ENCODE measurements at regions not wholly inside any gene's neighbourhood (a gene's known extent, or its start where the extent isn't known, plus 50 kb on each side); places are given as distances from the start of the nearest gene placed in this dataset.

DNA sequence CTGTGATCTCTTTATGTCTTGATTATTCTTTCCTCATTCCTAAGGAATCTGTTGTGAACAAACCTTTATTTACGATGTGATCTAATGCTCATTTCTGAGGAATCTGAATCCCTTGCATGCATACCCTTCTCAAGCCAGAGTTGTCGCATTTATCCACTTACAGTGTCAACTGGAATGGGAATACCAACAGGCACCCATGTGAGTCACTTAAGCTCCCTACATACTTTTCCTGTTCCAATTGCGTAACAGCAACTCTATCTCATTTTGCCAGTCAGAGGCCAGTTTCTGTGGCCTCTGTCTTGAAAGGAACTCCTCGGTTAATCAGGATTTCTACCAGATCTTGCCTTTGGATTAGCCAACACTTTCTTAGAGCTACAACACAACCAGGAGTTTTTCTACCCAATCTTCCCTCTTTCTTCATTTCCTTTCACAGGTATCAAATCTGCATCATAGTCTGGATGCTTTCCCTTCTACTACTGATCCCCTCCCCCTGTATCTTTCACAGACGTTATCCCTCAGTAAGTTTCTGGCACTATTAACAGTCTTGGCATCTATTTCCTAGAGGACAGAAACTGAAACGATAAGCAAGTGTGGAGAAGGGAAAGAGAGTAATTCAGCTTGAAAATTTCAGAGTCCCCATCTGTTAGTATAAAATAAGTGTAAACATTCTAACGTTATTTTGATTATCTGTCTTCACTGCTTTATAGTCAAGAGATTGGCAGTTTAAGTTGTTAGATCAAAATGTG lies 66.8 kb upstream of the BCHE start:
- peak; percentile 43 for DNase-seq (ENCODE audit: low spot score)

DNA sequence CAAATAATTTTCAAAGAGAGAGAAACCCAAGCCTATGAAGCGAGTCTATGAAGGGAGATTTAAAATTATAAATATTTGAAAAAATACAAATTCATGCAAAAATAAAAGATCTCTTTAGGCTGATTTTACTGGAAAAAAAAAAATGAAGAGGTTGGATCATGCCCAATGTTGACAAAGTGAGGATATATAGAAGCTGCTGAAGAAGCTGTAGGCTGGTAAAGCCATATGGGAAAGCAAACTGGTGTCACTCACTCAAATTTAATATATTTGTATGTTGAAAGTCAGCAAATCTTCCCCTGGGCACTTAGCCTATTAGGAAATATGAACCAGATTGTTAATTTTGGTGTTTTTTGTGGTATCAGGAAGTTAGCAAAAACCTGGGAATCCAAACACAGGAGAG lies 61.8 kb upstream of the BCHE start:
- DNase-seq (ENCODE audit: low spot score): no peak

DNA sequence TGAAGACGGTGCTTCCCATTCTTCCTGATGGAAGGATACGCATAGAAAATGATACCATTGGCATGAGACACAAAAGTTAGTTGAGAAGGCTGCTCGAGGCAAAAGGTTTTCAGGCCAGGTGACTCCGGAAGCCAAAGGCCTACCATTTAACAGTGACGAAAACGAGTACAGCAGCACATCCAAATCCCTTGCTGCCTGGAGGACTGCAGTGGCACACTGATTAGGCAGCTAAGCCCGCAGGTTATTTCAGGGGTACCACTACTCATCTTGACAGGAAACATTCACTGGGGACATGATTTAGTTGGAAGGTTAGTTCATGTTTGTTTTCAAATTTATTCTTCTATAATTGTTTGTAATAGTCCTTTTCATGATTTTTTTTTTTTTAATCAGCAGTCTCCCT lies 59.9 kb upstream of the BCHE start:
- DNase-seq (ENCODE audit: low spot score): no peak

GRCh38 chr3:165895919-165896318 lies 58.7 kb upstream of the BCHE start:
- DNase-seq (ENCODE audit: low spot score): peak; percentile 33

- no peak for DNase-seq (ENCODE audit: low spot score)
These were observed 55.3 kb upstream of the BCHE start for GRCh38 chr3:165892565-165892964.
